DMS 273 (cell line): ENCODE measurements at regions not wholly inside any gene's neighbourhood (a gene's known extent, or its start where the extent isn't known, plus 50 kb on each side); places are given as distances from the start of the nearest gene placed in this dataset.
"Not testable (repeated sequence)": the region's sequence is repeated elsewhere in the genome, so short reads cannot be mapped to it uniquely, and the experiment has no call there.

Experiments used
- DNase-seq: peaks from one replicate; lab custom pipeline; 2025; ENCODE audit not compliant: unreplicated experiment; lab: John Stamatoyannopoulos, UW

- DNase-seq: no peak
Measured at GRCh38 chr13:57899096-57899495, 267.6 kb downstream of the PCDH17 start.

- DNase-seq: not testable (repeated sequence)
Measured at GRCh38 chr13:57909833-57910232, 278.3 kb downstream of the PCDH17 start.

GRCh38 chr13:57918086-57918485, 286.5 kb downstream of the PCDH17 start:
- DNase-seq: no peak

- DNase-seq: no peak
Measured at GRCh38 chr13:57918913-57919312, 287.4 kb downstream of the PCDH17 start.

GRCh38 chr13:57925250-57925649, 293.7 kb downstream of the PCDH17 start:
- DNase-seq: no peak

- DNase-seq: no peak
Measured at GRCh38 chr13:57925751-57926150, 294.2 kb downstream of the PCDH17 start.

- peak; percentile 1 for DNase-seq
Measured at GRCh38 chr13:57932061-57932460, 300.5 kb downstream of the PCDH17 start.

- DNase-seq: no peak
Measured at GRCh38 chr13:57933606-57934005, 302.1 kb downstream of the PCDH17 start.

- no peak for DNase-seq
Measured at GRCh38 chr13:57935965-57936364, 304.4 kb downstream of the PCDH17 start.

- no peak for DNase-seq
Measured at GRCh38 chr13:57946361-57946760, 314.8 kb downstream of the PCDH17 start.

GRCh38 chr13:57948884-57949283, 317.3 kb downstream of the PCDH17 start:
- no peak for DNase-seq

GRCh38 chr13:57969951-57970350, 338.4 kb downstream of the PCDH17 start:
- DNase-seq: no peak

- no peak for DNase-seq
Measured at GRCh38 chr13:57970404-57970803, 338.9 kb downstream of the PCDH17 start.

- no peak for DNase-seq
Measured at GRCh38 chr13:57982782-57983181, 351.2 kb downstream of the PCDH17 start.

- DNase-seq: no peak
Measured at GRCh38 chr13:57988276-57988675, 356.7 kb downstream of the PCDH17 start.

GRCh38 chr13:57991041-57991440, 359.5 kb downstream of the PCDH17 start:
- no peak for DNase-seq

- DNase-seq: no peak
Measured at GRCh38 chr13:57992416-57992815, 360.9 kb downstream of the PCDH17 start.

- no peak for DNase-seq
Measured at GRCh38 chr13:57996717-57997116, 365.2 kb downstream of the PCDH17 start.

- peak; percentile 12 for DNase-seq
Measured at GRCh38 chr13:58004751-58005150, 373.2 kb downstream of the PCDH17 start.

GRCh38 chr13:58018020-58018419, 386.5 kb downstream of the PCDH17 start:
- no peak for DNase-seq

GRCh38 chr13:58018865-58019264, 387.3 kb downstream of the PCDH17 start:
- peak; percentile 0 for DNase-seq

GRCh38 chr13:58024103-58024502, 392.6 kb downstream of the PCDH17 start:
- no peak for DNase-seq

GRCh38 chr13:58025821-58026220, 394.3 kb downstream of the PCDH17 start:
- no peak for DNase-seq
